ENCODE measurements at regions not wholly inside any gene's neighbourhood (a gene's known extent, or its start where the extent isn't known, plus 50 kb on each side); places are given as distances from the start of the nearest gene placed in this dataset.

DNA sequence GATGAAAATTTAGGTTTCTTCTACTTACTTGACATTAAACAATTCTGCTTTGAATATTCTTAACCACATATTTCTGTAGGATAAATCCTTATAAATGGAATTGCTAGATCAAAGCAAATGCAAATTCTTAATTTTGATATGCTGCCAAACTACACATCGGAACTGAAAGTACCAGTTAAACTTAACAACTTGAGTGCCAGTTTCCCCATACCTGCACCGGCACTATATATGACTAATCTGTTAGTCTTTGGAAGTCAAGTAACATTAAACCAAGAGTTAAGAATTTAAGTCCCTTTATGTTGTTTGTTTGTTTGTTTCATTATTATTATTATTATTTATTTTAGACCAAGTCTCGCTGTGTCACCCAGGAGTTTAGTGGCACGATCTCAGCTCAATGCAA, 103.9 kb upstream of the AKAP13 start (continued):
- TF ChIP-seq, protein P1, sequence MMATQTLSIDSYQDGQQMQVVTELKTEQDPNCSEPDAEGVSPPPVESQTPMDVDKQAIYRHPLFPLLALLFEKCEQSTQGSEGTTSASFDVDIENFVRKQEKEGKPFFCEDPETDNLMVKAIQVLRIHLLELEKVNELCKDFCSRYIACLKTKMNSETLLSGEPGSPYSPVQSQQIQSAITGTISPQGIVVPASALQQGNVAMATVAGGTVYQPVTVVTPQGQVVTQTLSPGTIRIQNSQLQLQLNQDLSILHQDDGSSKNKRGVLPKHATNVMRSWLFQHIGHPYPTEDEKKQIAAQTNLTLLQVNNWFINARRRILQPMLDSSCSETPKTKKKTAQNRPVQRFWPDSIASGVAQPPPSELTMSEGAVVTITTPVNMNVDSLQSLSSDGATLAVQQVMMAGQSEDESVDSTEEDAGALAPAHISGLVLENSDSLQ (IDR thresholded peaks at IDR 0.05) = no peak

DNA sequence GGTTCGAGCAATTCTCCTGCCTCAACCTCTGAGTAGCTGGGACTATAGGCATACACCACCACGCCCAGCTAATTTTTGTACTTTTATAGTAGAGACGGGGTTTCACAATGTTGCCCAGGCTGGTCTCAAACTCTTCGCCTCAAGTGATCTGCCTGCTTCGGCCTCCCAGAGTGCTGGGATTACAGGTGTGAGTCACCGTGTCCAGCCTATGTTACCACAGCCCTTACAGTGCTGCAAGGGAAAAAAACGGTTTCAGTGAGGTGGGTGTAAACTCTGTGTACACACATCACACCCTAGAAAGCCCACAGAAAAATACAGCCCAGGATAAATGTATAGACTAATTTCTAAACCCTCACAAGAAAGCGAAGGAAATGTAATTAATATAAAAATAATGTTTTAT, 103.5 kb upstream of the AKAP13 start:
- in situ Hi-C loops (cut with MboI) = no loop called here
- RAD21 ChIA-PET (ENCODE audit: unreplicated experiment) = no interaction called here

More for the DNA sequence above, 103.5 kb upstream of the AKAP13 start:
- H3K9me3 ChIP-seq (replicated peaks; ENCODE audit: control insufficient read depth, insufficient read depth, low read length) = no peaks in the 10 kb centered on the region
- no peak overlapping the region for H3K4me2 ChIP-seq (ENCODE audit: control insufficient read depth, insufficient read depth)
- TF ChIP-seq SIX5 (IDR thresholded peaks at IDR 0.05; ENCODE audit: low read depth, low read length, severe bottlenecking) = no peak
- TF ChIP-seq, protein P2, sequence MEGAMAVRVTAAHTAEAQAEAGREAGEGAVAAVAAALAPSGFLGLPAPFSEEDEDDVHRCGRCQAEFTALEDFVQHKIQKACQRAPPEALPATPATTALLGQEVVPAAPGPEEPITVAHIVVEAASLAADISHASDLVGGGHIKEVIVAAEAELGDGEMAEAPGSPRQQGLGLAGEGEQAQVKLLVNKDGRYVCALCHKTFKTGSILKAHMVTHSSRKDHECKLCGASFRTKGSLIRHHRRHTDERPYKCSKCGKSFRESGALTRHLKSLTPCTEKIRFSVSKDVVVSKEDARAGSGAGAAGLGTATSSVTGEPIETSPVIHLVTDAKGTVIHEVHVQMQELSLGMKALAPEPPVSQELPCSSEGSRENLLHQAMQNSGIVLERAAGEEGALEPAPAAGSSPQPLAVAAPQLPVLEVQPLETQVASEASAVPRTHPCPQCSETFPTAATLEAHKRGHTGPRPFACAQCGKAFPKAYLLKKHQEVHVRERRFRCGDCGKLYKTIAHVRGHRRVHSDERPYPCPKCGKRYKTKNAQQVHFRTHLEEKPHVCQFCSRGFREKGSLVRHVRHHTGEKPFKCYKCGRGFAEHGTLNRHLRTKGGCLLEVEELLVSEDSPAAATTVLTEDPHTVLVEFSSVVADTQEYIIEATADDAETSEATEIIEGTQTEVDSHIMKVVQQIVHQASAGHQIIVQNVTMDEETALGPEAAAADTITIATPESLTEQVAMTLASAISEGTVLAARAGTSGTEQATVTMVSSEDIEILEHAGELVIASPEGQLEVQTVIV (IDR thresholded peaks at IDR 0.05; ENCODE audit: borderline replicate concordance, partially characterized antibody) = no peak
- TF ChIP-seq RUNX3 (IDR thresholded peaks at IDR 0.05; ENCODE audit: low read length) = no peak
- TF ChIP-seq, protein P3, sequence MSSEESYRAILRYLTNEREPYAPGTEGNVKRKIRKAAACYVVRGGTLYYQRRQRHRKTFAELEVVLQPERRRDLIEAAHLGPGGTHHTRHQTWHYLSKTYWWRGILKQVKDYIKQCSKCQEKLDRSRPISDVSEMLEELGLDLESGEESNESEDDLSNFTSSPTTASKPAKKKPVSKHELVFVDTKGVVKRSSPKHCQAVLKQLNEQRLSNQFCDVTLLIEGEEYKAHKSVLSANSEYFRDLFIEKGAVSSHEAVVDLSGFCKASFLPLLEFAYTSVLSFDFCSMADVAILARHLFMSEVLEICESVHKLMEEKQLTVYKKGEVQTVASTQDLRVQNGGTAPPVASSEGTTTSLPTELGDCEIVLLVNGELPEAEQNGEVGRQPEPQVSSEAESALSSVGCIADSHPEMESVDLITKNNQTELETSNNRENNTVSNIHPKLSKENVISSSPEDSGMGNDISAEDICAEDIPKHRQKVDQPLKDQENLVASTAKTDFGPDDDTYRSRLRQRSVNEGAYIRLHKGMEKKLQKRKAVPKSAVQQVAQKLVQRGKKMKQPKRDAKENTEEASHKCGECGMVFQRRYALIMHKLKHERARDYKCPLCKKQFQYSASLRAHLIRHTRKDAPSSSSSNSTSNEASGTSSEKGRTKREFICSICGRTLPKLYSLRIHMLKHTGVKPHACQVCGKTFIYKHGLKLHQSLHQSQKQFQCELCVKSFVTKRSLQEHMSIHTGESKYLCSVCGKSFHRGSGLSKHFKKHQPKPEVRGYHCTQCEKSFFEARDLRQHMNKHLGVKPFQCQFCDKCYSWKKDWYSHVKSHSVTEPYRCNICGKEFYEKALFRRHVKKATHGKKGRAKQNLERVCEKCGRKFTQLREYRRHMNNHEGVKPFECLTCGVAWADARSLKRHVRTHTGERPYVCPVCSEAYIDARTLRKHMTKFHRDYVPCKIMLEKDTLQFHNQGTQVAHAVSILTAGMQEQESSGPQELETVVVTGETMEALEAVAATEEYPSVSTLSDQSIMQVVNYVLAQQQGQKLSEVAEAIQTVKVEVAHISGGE (CRISPR knock-in tag; IDR thresholded peaks at IDR 0.05) = no peak
- TF ChIP-seq NFIC (IDR thresholded peaks at IDR 0.05; ENCODE audit: low read depth, low read length) = no peak
- no peak for TF ChIP-seq NRF1 (conservative IDR thresholded peaks at IDR 0.05; ENCODE audit: low read depth, low read length)
- TF ChIP-seq CBX3 (IDR thresholded peaks at IDR 0.05; ENCODE audit: borderline replicate concordance, low read depth) = no peak
- no peak for TF ChIP-seq BACH1 (IDR thresholded peaks at IDR 0.05; ENCODE audit: borderline replicate concordance)
- TF ChIP-seq RCOR1 (conservative IDR thresholded peaks at IDR 0.05; ENCODE audit: low read depth, low read length) = no peak
- no peak for TF ChIP-seq PAX5 (IDR thresholded peaks at IDR 0.05; ENCODE audit: borderline replicate concordance, low read depth, low read length)
- no peak for TF ChIP-seq SMAD1 (IDR thresholded peaks at IDR 0.05; ENCODE audit: low read depth, partially characterized antibody)
- SMC1A ChIA-PET (ENCODE audit: uncharacterized antibody, unreplicated experiment) = no interaction called here
- H2AFZ ChIP-seq (ENCODE audit: control insufficient read depth, low read depth, low read length) = no peak overlapping the region
- no peak for DNase-seq (ENCODE audit: low read depth, low spot score)
- H3K9ac ChIP-seq (ENCODE audit: control insufficient read depth, insufficient read depth, low read length) = no peak overlapping the region
- POLR2A ChIA-PET = no interaction called here
- H4K20me1 ChIP-seq (ENCODE audit: control insufficient read depth, insufficient read depth) = no peaks in the 10 kb centered on the region
- H3K4me3 ChIP-seq = no peak overlapping the region
- no TSS peak for BruUV-seq (replicated peaks)
- H3K27me3 ChIP-seq (replicated peaks in 1 of 2; ENCODE audit: control insufficient read depth in 2 of 2, insufficient read depth in 2 of 2, low read length in 1 of 2) = no peaks in the 10 kb centered on the region
- intact Hi-C loops (cut with micrococcal nuclease; ENCODE audit: unreplicated experiment) = no loop called here
- 77% methylated on average over 8 of the region's 8 CpGs for WGBS (ENCODE audit: insufficient coverage, insufficient replicate concordance, low lambda C conversion rate, missing lambda C conversion rate)
- H3K36me3 ChIP-seq (ENCODE audit: control insufficient read depth in 2 of 2, insufficient read depth in 2 of 2, low read length in 1 of 2) = no peaks in the 10 kb centered on the region
- H3K79me2 ChIP-seq (ENCODE audit: control insufficient read depth, insufficient read depth, low read length) = no peaks in the 10 kb centered on the region
- H3K4me1 ChIP-seq (ENCODE audit: control insufficient read depth, insufficient read depth, low read length) = peaks cover 3% of the 10 kb centered on the region; the same call in 1 of the 2 replicates
- ATAC-seq = no peak
- CTCF ChIA-PET = no interaction called here
- no peak for FAIRE-seq
- no peak overlapping the region for H3K27ac ChIP-seq (ENCODE audit: control insufficient read depth, insufficient read depth)

Data from GM12878 (cell line).